K562 (cell line): ENCODE measurements at regions not wholly inside any gene's neighbourhood (a gene's known extent, or its start where the extent isn't known, plus 50 kb on each side); places are given as distances from the start of the nearest gene placed in this dataset.

ENCODE experiments used
- ATAC-seq: fragments of 200-7000 bp; cut with Tn5 transposase; 3 replicates; pipeline ENCODE4 v1.9.1; 2020; ENCODE audit warnings: moderate library complexity
- BruUV-seq: library from RNA; stranded (reverse); fragments of 400-500 nt; replicated peaks from 2 replicates; lab custom pipeline; 2021; lab: Mats Ljungman, UMichigan
- CTCF ChIA-PET: fragments of 300-600 bp; formaldehyde crosslinking; extraction: SDS; loops from one replicate; lab custom pipeline; 2021; ENCODE audit warnings: low intra/inter-chr PET ratio; lab: Yijun Ruan, JAX
- POLR2A ChIA-PET: fragments of 300-600, 350-650 bp; sonication (Branson Sonifier 250); formaldehyde crosslinking; extraction: SDS; loops from one replicate; lab custom pipeline; 2021; ENCODE audit warnings: antibody characterized with exemption, inconsistent platforms; lab: Yijun Ruan, JAX
- DNase-seq, 4 experiments: peaks; one replicate each; pipeline versions ENCODE4 v3.0.0 to v3.0.0-alpha.2; 2011 to 2018; ENCODE audit warnings: low spot score in 3 of 4, mixed read lengths in 3 of 4; ENCODE audit errors: extremely low read depth in 1 of 4
- FAIRE-seq: peaks from 2 replicates; lab custom pipeline; 2011; peaks lifted over from hg19 to GRCh38; lab: Jason Lieb, UNC
- H2AFZ ChIP-seq: 2 replicates; pipeline ENCODE4 v1.6.0; 2011; ENCODE audit warnings: low read depth, low read length, control low read depth, inconsistent platforms
- H3K27ac ChIP-seq: fragments of 200-600 bp; 3 replicates; pipeline ENCODE4 v1.8.0; 2011; ENCODE audit warnings: low read depth, mild to moderate bottlenecking, control low read depth, inconsistent platforms, low read length, moderate library complexity, mixed read lengths; ENCODE audit errors: extremely low read depth
- H3K27me3 ChIP-seq, 2 experiments: fragments of 300-600 bp in 1 of 2; 2 replicates in 1 of 2; 3 replicates in 1 of 2; pipeline versions ENCODE4 v1.6.0 to v1.8.0; 2011; ENCODE audit warnings: inconsistent platforms in 2 of 2, low read length in 2 of 2, mild to moderate bottlenecking in 1 of 2, mixed read lengths in 1 of 2, moderate library complexity in 1 of 2; ENCODE audit not compliant: control insufficient read depth in 2 of 2, insufficient read depth in 2 of 2
- H3K36me3 ChIP-seq: fragments of 300-600 bp; 3 replicates; pipeline ENCODE4 v1.8.0; 2011; ENCODE audit warnings: mild to moderate bottlenecking, low read length, inconsistent platforms; ENCODE audit not compliant: control insufficient read depth, insufficient read depth
- H3K4me1 ChIP-seq, 2 experiments: fragments of 200-600 bp in 1 of 2; replicated peaks in 1 of 2; 2 replicates in 1 of 2; 3 replicates in 1 of 2; pipeline versions ENCODE4 v1.5.1 to v1.8.0; 2011; ENCODE audit warnings: inconsistent platforms in 2 of 2, low read length in 2 of 2, mild to moderate bottlenecking in 1 of 2, mixed read lengths in 1 of 2, moderate library complexity in 1 of 2; ENCODE audit not compliant: control insufficient read depth in 2 of 2, insufficient read depth in 2 of 2
- H3K4me2 ChIP-seq: 2 replicates; pipeline ENCODE4 v1.6.1; 2011; ENCODE audit warnings: low read length, control low read depth, inconsistent platforms, mixed read lengths; ENCODE audit not compliant: insufficient read depth
- H3K4me3 ChIP-seq: fragments of 200-600 bp; sonication (generic), shearing (Covaris generic); 2 replicates; pipeline ENCODE4 v1.5.1; 2016; ENCODE audit warnings: control low read depth, inconsistent platforms
- H3K79me2 ChIP-seq: fragments of 200-600 bp; 3 replicates; pipeline ENCODE4 v1.8.0; 2011; ENCODE audit warnings: low read length, inconsistent platforms; ENCODE audit not compliant: control insufficient read depth, insufficient read depth
- H3K9ac ChIP-seq, 2 experiments: 2 replicates each; pipeline versions ENCODE4 v1.6.0 to v1.6.1; 2011; ENCODE audit warnings: low read depth in 2 of 2, low read length in 2 of 2, control low read depth in 1 of 2, inconsistent platforms in 1 of 2, mild to moderate bottlenecking in 1 of 2, mixed read lengths in 1 of 2; ENCODE audit not compliant: insufficient read depth in 1 of 2
- H3K9me1 ChIP-seq: one replicate; pipeline ENCODE4 v1.6.0; 2011; ENCODE audit warnings: inconsistent platforms, mild to moderate bottlenecking, low read length, moderate library complexity; ENCODE audit not compliant: control insufficient read depth, insufficient read depth
- H3K9me3 ChIP-seq: replicated peaks from 2 replicates; pipeline ENCODE4 v1.5.1; 2011; ENCODE audit warnings: low read depth, low read length, inconsistent platforms; ENCODE audit not compliant: control insufficient read depth, insufficient read depth
- H4K20me1 ChIP-seq: replicated peaks from 2 replicates; pipeline ENCODE4 v1.6.1; 2011; ENCODE audit warnings: low read length, inconsistent platforms, mixed read lengths; ENCODE audit not compliant: control insufficient read depth, insufficient read depth
- BDP1 ChIP-seq: IDR thresholded peaks from 3 replicates; pipeline ENCODE4 v1.6.1; 2011; ENCODE audit not compliant: insufficient read length, insufficient read depth
- DPF2 ChIP-seq: fragments of 450-650 bp; IDR thresholded peaks from 2 replicates; pipeline ENCODE4 v1.6.1; 2016
- ETS2 ChIP-seq: IDR thresholded peaks from 2 replicates; pipeline ENCODE4 v1.6.1; 2016; ENCODE audit warnings: borderline replicate concordance, missing genetic modification characterization, mild to moderate bottlenecking, moderate library complexity, missing compliant biosample characterization; ENCODE audit not compliant: poor library complexity, severe bottlenecking
- FOXA1 ChIP-seq: fragments of 450-650 bp; IDR thresholded peaks from 2 replicates; pipeline ENCODE4 v1.6.1; 2016; ENCODE audit warnings: mild to moderate bottlenecking, borderline replicate concordance
- FOXJ3 ChIP-seq: sonication (generic); formaldehyde crosslinking; IDR thresholded peaks from 2 replicates; pipeline ENCODE4 v1.4.0; 2020; ENCODE audit warnings: mild to moderate bottlenecking, missing genetic modification reagents
- HDAC3 ChIP-seq: fragments of 450-650 bp; IDR thresholded peaks from 2 replicates; pipeline ENCODE4 v1.6.1; 2018; ENCODE audit warnings: borderline replicate concordance, mild to moderate bottlenecking, moderate library complexity; ENCODE audit not compliant: partially characterized antibody
- HOXB6 ChIP-seq: fragments of 250-450 bp; sonication (Bioruptor Pico); IDR thresholded peaks from 2 replicates; pipeline ENCODE4 v1.5.1; 2022; ENCODE audit warnings: mild to moderate bottlenecking, borderline replicate concordance
- KLF1 ChIP-seq: fragments of 450-650 bp; IDR thresholded peaks from 2 replicates; pipeline ENCODE4 v1.6.1; 2016; ENCODE audit warnings: missing genetic modification characterization, missing compliant biosample characterization
- MLLT1 ChIP-seq, 2 experiments: fragments of 450-650 bp; IDR thresholded peaks; 2 replicates each; pipeline ENCODE4 v1.6.1; 2016
- MXI1 ChIP-seq: IDR thresholded peaks from 2 replicates; pipeline ENCODE4 v1.6.1; 2011; ENCODE audit warnings: low read depth, mild to moderate bottlenecking, improper control_type of control experiment, low read length
- POLR2AphosphoS5 ChIP-seq: IDR thresholded peaks from 2 replicates; pipeline ENCODE4 v1.6.1; 2011; ENCODE audit warnings: mild to moderate bottlenecking, low read depth, low read length, moderate library complexity; ENCODE audit not compliant: control insufficient read depth, insufficient read depth
- RBFOX2 ChIP-seq: fragments of 200-400 bp; formaldehyde crosslinking; IDR thresholded peaks from 2 replicates; pipeline ENCODE4 v1.6.1; 2017; ENCODE audit warnings: low read depth, mild to moderate bottlenecking, low read length, moderate library complexity
- RBM14 ChIP-seq: fragments of 200-400 bp; formaldehyde crosslinking; IDR thresholded peaks from 2 replicates; pipeline ENCODE4 v1.6.1; 2018; ENCODE audit warnings: low read depth, mild to moderate bottlenecking, low read length, moderate library complexity, borderline replicate concordance; ENCODE audit not compliant: insufficient read depth
- SIN3B ChIP-seq: fragments of 450-650 bp; IDR thresholded peaks from 2 replicates; pipeline ENCODE4 v1.6.1; 2017; ENCODE audit warnings: low read depth, mild to moderate bottlenecking, moderate library complexity
- SIX5 ChIP-seq, 2 experiments: IDR thresholded peaks; 2 replicates each; pipeline ENCODE4 v1.6.1; 2011; ENCODE audit warnings: low read length in 2 of 2, borderline replicate concordance in 1 of 2, low read depth in 1 of 2, mild to moderate bottlenecking in 1 of 2, moderate library complexity in 1 of 2; ENCODE audit not compliant: insufficient read depth in 1 of 2
- ZC3H11A ChIP-seq: IDR thresholded peaks from 2 replicates; pipeline ENCODE4 v1.6.1; 2012; ENCODE audit warnings: low read depth, low read length, improper control_type of control experiment
- ZEB2 ChIP-seq: fragments of 450-650 bp; IDR thresholded peaks from 2 replicates; pipeline ENCODE4 v1.6.1; 2016
- ZKSCAN3 ChIP-seq: fragments of 250-450 bp; sonication (Bioruptor Pico); IDR thresholded peaks from 2 replicates; pipeline ENCODE4 v1.4.0; 2020
- ZNF785 ChIP-seq: fragments of 250-450 bp; sonication (Bioruptor Pico); IDR thresholded peaks from 2 replicates; pipeline ENCODE4 v1.4.0; 2020; ENCODE audit warnings: mild to moderate bottlenecking
- WGBS: fragments of 100-300 bp; shearing (Covaris generic); methylation state at CpG from one replicate; pipeline ENCODE4 v1.1.6; 2016; ENCODE audit warnings: low coverage, mixed read lengths; ENCODE audit not compliant: insufficient coverage; ENCODE audit errors: missing lambda C conversion rate; 5-methylcytosine and 5-hydroxymethylcytosine counted together
- in situ Hi-C: fragments of 300-500 bp; cut with MboI; formaldehyde crosslinking; loops from 4 replicates; pipeline ENCODE4 v1.15.0; 2018; ENCODE audit warnings: inconsistent platforms, mixed read lengths
- intact Hi-C: fragments of 100-400 bp; cut with micrococcal nuclease; formaldehyde crosslinking; loops from 2 replicates; pipeline ENCODE4 v1.14.2; 2022

- Histone ChIP-seq H3K4me1 (no peaks in the 10 kb centered on the region; a peak in 1 of 5 replicates), H2AFZ (no peak overlapping the region), H3K27me3 (no peaks in the 10 kb centered on the region), H3K4me2 (no peak overlapping the region), H3K9me3 (no peaks in the 10 kb centered on the region), H3K9ac (no peak overlapping the region), H3K27ac (no peak overlapping the region), H3K36me3 (no peaks in the 10 kb centered on the region), H4K20me1 (no peaks in the 10 kb centered on the region), H3K9me1 (no peaks in the 10 kb centered on the region), H3K4me3 (no peak overlapping the region), H3K79me2 (no peaks in the 10 kb centered on the region)
- ChIA-PET POLR2A (interaction anchor here (0.6 kb wide), 1 partner anchor 253 kb away, joined by 3 read pairs; no protein-coding TSS in a partner anchor), CTCF (no interaction called here)
- ATAC-seq, result no peak
- WGBS, result 42% methylated on average over 3 of the region's 3 CpGs
- intact Hi-C loops (no loop called here), in situ Hi-C loops (no loop called here)
- TF ChIP-seq FOXA1, result no peak
- TF ChIP-seq ZEB2, result no peak
- no peak for TF ChIP-seq ZNF785 (CRISPR knock-in tag)
- no peak for TF ChIP-seq KLF1 (tag)
- TF ChIP-seq BDP1, result no peak
- no peak for TF ChIP-seq HOXB6
- TF ChIP-seq ETS2 (tag), result no peak
- no peak for TF ChIP-seq MXI1
- no peak for TF ChIP-seq ZC3H11A
- no peak for TF ChIP-seq DPF2
- no peak for TF ChIP-seq FOXJ3 (CRISPR knock-in tag)
- TF ChIP-seq ZKSCAN3, result no peak
- no peak for TF ChIP-seq MLLT1 (IDR thresholded peaks at IDR 0.05)
- TF ChIP-seq HDAC3, result no peak
- TF ChIP-seq POLR2AphosphoS5, result no peak
- no peak for TF ChIP-seq RBFOX2
- no peak for TF ChIP-seq SIN3B
- TF ChIP-seq RBM14, result no peak
- no peak for TF ChIP-seq SIX5 (IDR thresholded peaks at IDR 0.05; ENCODE audit: borderline replicate concordance in 1 of 2, insufficient read depth in 1 of 2, low read depth in 1 of 2, low read length in 2 of 2)
- no peak for DNase-seq
- no peak for FAIRE-seq
- BruUV-seq, result no TSS peak
Observed at GRCh38 chr1:101185421-101185820, 51.4 kb upstream of the S1PR1 start.
